Pancreas (tissue), 10 donors: ENCODE measurements at regions not wholly inside any gene's neighbourhood (a gene's known extent, or its start where the extent isn't known, plus 50 kb on each side); places are given as distances from the start of the nearest gene placed in this dataset.

Experiments
- ATAC-seq, 4 donors: fragments of 200-7000 bp; cut with Tn5 transposase; one replicate each; pipeline versions ENCODE4 v1.8.0 to v1.9.1; 2020; ENCODE audit warnings: mild to moderate bottlenecking in 4 of 4, moderate library complexity in 4 of 4
- DNase-seq, 6 donors: peaks; one replicate each; pipeline ENCODE4 v3.0.0-alpha.2; 2020
- FAIRE-seq: peaks from 2 replicates; lab custom pipeline; 2012; peaks lifted over from hg19 to GRCh38; lab: Jason Lieb, UNC
- H3K27ac ChIP-seq, 4 donors: fragments of 200-600 bp; sonication (generic); 1 replicate in 3 of 4; 2 replicates in 1 of 4; pipeline versions ENCODE4 v1.5.0 to v1.8.0; 2020
- H3K27me3 ChIP-seq, 4 donors: fragments of 200-600 bp; one replicate each; pipeline ENCODE4 v1.8.0; 2021
- H3K36me3 ChIP-seq, 3 donors: fragments of 200-600 bp; sonication (generic) in 1 of 3; one replicate each; pipeline versions ENCODE4 v1.5.0 to v1.8.0; 2020 to 2021
- H3K4me1 ChIP-seq, 3 donors: fragments of 200-600 bp; one replicate each; pipeline ENCODE4 v1.8.0; 2021
- H3K4me3 ChIP-seq, 4 donors: fragments of 200-600 bp; sonication (generic) in 2 of 4; one replicate each; pipeline versions ENCODE4 v1.5.0 to v1.8.0; 2020 to 2021
- H3K9me3 ChIP-seq, 4 donors: fragments of 200-600 bp; one replicate each; pipeline ENCODE4 v1.8.0; 2021
- WGBS, 2 donors: extraction: QIAGEN DNeasy Blood & Tissue Kit; methylation state at CpG; one replicate each; pipeline ENCODE4 v1.1.7; 2013; 5-methylcytosine and 5-hydroxymethylcytosine counted together
- intact Hi-C, 3 donors: fragments of 100-400 bp; cut with DNase I; formaldehyde crosslinking; loops; one replicate each; pipeline versions ENCODE4 v1.11.1 to v1.14.2; 2022
- TF ChIP-seq, protein P1 (sequence below), 4 donors: fragments of 200-600 bp; sonication (generic) in 3 of 4; IDR thresholded peaks; one replicate each; pipeline versions ENCODE4 v1.5.0 to v1.8.0; 2021; ENCODE audit warnings: antibody characterized with exemption in 4 of 4
- donor health status: healthy with polysubstance abuse.
- donor health status: DM: no; HTN: no; CAD: no; lungs with moderate emphysema.
- donor health status: DM: no; HTN: no; CAD: no.
- donor health status: control.
- donor health status: control.
- donor health status: Bipolar disorder and iron deficiency.
- donor health status: DM: yes; HTN: yes; CAD: no.
- donor health status: DM: no; HTN: no; CAD: no.
- donor health status: DM: no; HTN: no; CAD: no.
- donor health status: DM: yes; HTN: yes; CAD: no.

DNA sequence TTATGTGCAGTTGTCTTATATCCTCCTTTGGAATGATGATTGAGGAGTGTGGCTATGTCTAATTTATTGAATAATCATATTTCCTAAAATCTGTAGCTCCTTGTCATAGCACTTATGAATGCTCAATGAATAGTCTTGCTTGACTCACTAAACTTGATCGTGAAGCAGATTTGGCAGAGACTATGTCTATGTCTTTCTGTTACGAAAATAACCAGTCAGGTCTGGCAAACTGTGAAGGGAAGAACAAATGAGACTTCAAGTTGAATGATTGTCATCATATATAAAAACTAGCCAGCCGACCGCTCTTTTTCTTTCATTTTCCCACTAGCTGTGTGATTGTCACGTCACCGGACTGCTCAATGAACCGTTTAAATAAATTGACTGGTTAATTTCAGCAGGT, 1303.9 kb upstream of the GJE1 start:
- WGBS, 2 donors = 72 to 80% methylated on average over 7 of the region's 7 CpGs
- TF ChIP-seq, protein P1, sequence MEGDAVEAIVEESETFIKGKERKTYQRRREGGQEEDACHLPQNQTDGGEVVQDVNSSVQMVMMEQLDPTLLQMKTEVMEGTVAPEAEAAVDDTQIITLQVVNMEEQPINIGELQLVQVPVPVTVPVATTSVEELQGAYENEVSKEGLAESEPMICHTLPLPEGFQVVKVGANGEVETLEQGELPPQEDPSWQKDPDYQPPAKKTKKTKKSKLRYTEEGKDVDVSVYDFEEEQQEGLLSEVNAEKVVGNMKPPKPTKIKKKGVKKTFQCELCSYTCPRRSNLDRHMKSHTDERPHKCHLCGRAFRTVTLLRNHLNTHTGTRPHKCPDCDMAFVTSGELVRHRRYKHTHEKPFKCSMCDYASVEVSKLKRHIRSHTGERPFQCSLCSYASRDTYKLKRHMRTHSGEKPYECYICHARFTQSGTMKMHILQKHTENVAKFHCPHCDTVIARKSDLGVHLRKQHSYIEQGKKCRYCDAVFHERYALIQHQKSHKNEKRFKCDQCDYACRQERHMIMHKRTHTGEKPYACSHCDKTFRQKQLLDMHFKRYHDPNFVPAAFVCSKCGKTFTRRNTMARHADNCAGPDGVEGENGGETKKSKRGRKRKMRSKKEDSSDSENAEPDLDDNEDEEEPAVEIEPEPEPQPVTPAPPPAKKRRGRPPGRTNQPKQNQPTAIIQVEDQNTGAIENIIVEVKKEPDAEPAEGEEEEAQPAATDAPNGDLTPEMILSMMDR (IDR thresholded peaks at IDR 0.05) = no peak
- H3K4me3 ChIP-seq = no peak overlapping the region
- no peak overlapping the region for H3K27ac ChIP-seq
- intact Hi-C loops = no loop called here
- H3K9me3 ChIP-seq = no peaks in the 10 kb centered on the region
- FAIRE-seq (no peak), DNase-seq (no peak), ATAC-seq (no peak)
- no peaks in the 10 kb centered on the region for H3K36me3 ChIP-seq
- H3K27me3 ChIP-seq = no peaks in the 10 kb centered on the region
- no peaks in the 10 kb centered on the region for H3K4me1 ChIP-seq

- Histone ChIP-seq H3K27ac (no peak overlapping the region), H3K4me1 (no peaks in the 10 kb centered on the region), H3K27me3 (no peaks in the 10 kb centered on the region), H3K9me3 (no peaks in the 10 kb centered on the region), H3K36me3 (no peaks in the 10 kb centered on the region), H3K4me3 (no peak overlapping the region)
- FAIRE-seq (peak; percentile 23), ATAC-seq (no peak), DNase-seq (no peak)
- TF ChIP-seq, protein P1 (IDR thresholded peaks at IDR 0.05) = no peak
- intact Hi-C loops = no loop called here
- 34 to 52% methylated on average over 2 of the region's 2 CpGs for WGBS, 2 donors
Observed at GRCh38 chr6:140827593-140827992, 1305.1 kb upstream of the GJE1 start.

DNA sequence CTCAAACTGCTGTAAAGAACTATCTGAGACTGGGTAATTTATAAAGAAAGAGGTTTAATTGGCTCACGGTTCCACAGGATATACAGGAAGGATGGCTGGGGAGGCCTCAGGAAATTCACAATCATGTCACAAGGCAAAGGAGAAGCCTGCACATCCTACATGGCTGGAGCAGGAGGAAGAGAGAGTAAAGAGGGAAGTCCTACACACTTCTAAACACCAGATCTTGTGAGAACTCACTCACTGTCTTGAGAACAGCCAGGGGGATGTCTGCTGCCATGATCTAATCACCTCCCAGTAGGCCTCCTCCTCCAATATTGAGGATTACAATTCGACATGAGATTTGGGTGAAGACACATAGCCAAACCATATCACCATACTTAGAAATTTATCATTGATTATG, 1307.0 kb upstream of the GJE1 start:
- no peak for DNase-seq
- Histone ChIP-seq H3K27ac (no peak overlapping the region), H3K27me3 (no peaks in the 10 kb centered on the region), H3K4me1 (no peaks in the 10 kb centered on the region), H3K36me3 (no peaks in the 10 kb centered on the region), H3K9me3 (no peaks in the 10 kb centered on the region), H3K4me3 (no peak overlapping the region)
- ATAC-seq = no peak
- intact Hi-C loops = no loop called here
- TF ChIP-seq, protein P1 (IDR thresholded peaks at IDR 0.05) = no peak
- no peak for FAIRE-seq
- 61 to 62% methylated on average over 2 of the region's 2 CpGs for WGBS, 2 donors

DNA sequence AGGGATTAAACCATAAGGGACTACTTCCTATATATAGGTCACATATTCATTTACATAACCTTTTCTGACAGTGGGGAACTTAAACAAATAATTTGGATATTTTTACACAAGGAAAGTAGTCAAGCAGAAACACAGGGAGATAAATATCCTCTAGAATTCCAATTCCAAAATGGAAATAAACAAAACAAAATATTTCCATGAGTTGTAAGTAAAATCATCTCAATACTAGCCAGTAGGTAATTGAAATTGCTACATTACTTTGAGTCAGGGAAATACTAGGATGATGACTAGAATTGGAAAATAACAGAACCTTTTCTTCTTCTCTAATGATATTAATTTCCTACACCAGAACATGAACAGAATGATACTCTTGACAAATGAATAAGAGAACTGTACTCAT, 1308.1 kb upstream of the GJE1 start:
- no peak for FAIRE-seq
- Histone ChIP-seq H3K27ac (no peak overlapping the region), H3K4me3 (no peak overlapping the region), H3K9me3 (no peaks in the 10 kb centered on the region), H3K4me1 (no peaks in the 10 kb centered on the region), H3K27me3 (no peaks in the 10 kb centered on the region), H3K36me3 (no peaks in the 10 kb centered on the region)
- no peak for DNase-seq
- ATAC-seq = no peak
- intact Hi-C loops = no loop called here
- TF ChIP-seq, protein P1 (IDR thresholded peaks at IDR 0.05) = no peak

DNA sequence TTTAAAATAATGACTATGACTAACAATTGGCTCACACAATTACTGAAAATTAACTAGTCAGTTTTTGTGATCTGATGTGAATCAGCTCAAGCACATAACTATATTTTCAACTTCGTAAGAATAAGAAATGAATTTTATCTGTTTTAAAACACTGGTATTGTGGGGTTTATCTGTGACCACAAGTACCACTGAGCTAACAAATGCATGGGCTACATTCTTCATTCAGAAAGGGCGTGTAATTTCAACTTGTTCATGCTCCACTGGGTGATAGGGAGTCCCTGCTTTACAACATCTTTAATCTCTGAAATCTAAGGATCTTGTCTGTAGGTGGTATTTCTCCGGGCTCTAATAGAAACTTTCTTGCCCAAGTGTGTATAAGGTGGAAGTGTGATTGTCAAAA, 1311.5 kb upstream of the GJE1 start:
- intact Hi-C loops = no loop called here
- WGBS, 2 donors = 62 to 69% methylated on average over 3 of the region's 3 CpGs
- Histone ChIP-seq H3K27me3 (no peaks in the 10 kb centered on the region), H3K27ac (no peak overlapping the region), H3K9me3 (no peaks in the 10 kb centered on the region), H3K4me1 (no peaks in the 10 kb centered on the region), H3K4me3 (no peak overlapping the region), H3K36me3 (no peaks in the 10 kb centered on the region)
- FAIRE-seq = no peak
- DNase-seq = no peak
- TF ChIP-seq, protein P1 (IDR thresholded peaks at IDR 0.05) = no peak
- ATAC-seq = no peak
